Endothelial cell (in vitro differentiated cells): ENCODE measurements at regions not wholly inside any gene's neighbourhood (a gene's known extent, or its start where the extent isn't known, plus 50 kb on each side); places are given as distances from the start of the nearest gene placed in this dataset.

Source experiments
- DNase-seq: peaks from one replicate; pipeline ENCODE4 v3.0.0; 2021; ENCODE audit warnings: low spot score
- H3K27ac Mint-ChIP-seq: one replicate; pipeline ENCODE4 v1.8.0; 2021; ENCODE audit warnings: mixed read lengths, inconsistent platforms; ENCODE audit not compliant: unreplicated experiment
- H3K27me3 Mint-ChIP-seq: one replicate; pipeline ENCODE4 v1.8.0; 2021; ENCODE audit warnings: mild to moderate bottlenecking, moderate library complexity, mixed read lengths, inconsistent platforms; ENCODE audit not compliant: unreplicated experiment
- H3K36me3 Mint-ChIP-seq: one replicate; pipeline ENCODE4 v1.8.0; 2021; ENCODE audit warnings: mild to moderate bottlenecking, low read depth, mixed read lengths, inconsistent platforms; ENCODE audit not compliant: unreplicated experiment
- H3K4me1 Mint-ChIP-seq: one replicate; pipeline ENCODE4 v1.8.0; 2021; ENCODE audit warnings: mild to moderate bottlenecking, mixed read lengths, inconsistent platforms; ENCODE audit not compliant: unreplicated experiment
- H3K4me3 Mint-ChIP-seq: one replicate; pipeline ENCODE4 v1.8.0; 2021; ENCODE audit warnings: mild to moderate bottlenecking, mixed read lengths, inconsistent platforms; ENCODE audit not compliant: unreplicated experiment
- H3K9me3 Mint-ChIP-seq: one replicate; pipeline ENCODE4 v1.8.0; 2021; ENCODE audit warnings: mixed read lengths, inconsistent platforms; ENCODE audit not compliant: unreplicated experiment
- TF ChIP-seq, protein P1 (sequence below): fragments of 200-600 bp; sonication (generic); IDR thresholded peaks from one replicate; pipeline ENCODE4 v1.5.0; 2021; ENCODE audit warnings: antibody characterized with exemption; ENCODE audit not compliant: unreplicated experiment

DNA sequence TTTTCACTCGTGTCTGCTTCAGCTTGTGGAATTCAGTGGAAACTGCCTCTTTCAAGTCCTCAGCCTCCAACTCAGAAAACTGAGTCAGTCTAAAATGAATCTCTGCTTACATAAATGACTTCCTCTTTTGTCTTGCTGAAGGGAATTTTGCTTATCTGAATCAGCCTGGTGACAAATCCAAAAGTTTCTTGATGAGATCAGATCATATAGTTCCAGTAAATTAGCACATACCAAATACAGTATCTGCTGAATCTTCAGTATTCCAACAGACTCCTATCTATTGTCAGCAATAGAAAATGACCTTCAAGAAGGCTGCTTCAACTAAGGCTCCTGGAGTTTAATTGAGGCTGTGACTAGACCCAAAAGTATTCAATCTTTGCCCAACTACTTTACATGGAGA, 290.0 kb downstream of the MZT1 start:
- Mint-ChIP-seq H3K27ac (no peak overlapping the region), H3K4me3 (no peak overlapping the region), H3K36me3 (no peaks in the 10 kb centered on the region), H3K4me1 (no peaks in the 10 kb centered on the region), H3K9me3 (no peaks in the 10 kb centered on the region), H3K27me3 (no peaks in the 10 kb centered on the region)
- TF ChIP-seq, protein P1, sequence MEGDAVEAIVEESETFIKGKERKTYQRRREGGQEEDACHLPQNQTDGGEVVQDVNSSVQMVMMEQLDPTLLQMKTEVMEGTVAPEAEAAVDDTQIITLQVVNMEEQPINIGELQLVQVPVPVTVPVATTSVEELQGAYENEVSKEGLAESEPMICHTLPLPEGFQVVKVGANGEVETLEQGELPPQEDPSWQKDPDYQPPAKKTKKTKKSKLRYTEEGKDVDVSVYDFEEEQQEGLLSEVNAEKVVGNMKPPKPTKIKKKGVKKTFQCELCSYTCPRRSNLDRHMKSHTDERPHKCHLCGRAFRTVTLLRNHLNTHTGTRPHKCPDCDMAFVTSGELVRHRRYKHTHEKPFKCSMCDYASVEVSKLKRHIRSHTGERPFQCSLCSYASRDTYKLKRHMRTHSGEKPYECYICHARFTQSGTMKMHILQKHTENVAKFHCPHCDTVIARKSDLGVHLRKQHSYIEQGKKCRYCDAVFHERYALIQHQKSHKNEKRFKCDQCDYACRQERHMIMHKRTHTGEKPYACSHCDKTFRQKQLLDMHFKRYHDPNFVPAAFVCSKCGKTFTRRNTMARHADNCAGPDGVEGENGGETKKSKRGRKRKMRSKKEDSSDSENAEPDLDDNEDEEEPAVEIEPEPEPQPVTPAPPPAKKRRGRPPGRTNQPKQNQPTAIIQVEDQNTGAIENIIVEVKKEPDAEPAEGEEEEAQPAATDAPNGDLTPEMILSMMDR = no peak
- DNase-seq = no peak

DNA sequence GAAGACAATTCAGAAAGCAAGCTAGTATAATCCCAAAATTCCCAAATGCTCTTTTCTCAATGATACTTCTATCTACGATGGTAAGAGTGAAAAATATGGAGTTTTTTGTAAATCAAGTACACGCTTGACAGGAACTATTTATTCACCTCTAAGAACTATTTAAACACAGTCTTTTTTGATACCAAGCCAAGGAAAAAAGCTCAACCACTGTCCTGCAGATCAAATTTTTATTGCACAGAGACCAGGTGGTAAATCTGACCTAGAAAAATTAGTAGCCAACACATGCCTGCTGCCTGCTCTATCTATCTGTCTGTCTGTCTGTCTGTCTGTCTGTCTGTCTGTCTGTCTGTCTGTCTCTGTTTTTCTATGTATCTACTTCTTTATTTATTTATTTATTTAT, 292.2 kb downstream of the MZT1 start:
- TF ChIP-seq, protein P1 = no peak

DNA sequence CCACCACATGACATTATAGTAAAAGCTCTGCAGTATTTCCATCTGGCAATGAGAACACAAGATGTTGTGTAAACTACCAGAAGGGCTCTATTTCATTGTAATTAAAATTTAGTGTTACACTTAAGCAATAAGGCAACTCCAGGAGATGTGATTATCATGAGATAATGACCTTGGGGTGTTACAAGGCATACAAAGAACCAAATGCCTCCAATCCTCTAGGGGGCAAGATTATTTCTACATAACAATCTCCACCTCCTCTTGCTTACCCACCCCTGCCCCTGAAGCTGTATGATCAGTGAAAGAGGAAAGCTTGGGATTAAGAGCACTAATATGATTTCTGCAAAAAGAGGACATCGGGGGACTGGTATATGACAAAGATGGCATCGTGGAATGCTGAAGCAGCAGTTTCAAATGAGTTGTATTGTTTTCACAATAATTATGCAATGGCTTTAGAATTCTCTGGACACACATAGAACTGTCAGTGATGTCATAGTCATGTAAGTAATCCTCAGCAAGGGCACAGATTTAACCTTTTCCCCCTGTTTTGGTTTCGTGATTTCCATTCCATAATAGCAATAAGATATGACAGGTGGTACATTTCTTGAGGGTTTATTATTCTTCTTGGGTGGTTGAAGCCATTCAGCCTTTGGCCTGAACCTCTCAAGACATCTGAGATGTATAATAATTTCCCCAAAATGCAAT, 295.3 kb downstream of the MZT1 start:
- no peaks in the 10 kb centered on the region for H3K4me1 Mint-ChIP-seq
- H3K36me3 Mint-ChIP-seq = no peaks in the 10 kb centered on the region
- no peaks in the 10 kb centered on the region for H3K27me3 Mint-ChIP-seq
- TF ChIP-seq, protein P1 = no peak
- no peak overlapping the region for H3K27ac Mint-ChIP-seq
- no peak for DNase-seq
- H3K4me3 Mint-ChIP-seq = no peak overlapping the region
- no peaks in the 10 kb centered on the region for H3K9me3 Mint-ChIP-seq

More for the DNA sequence above, 292.2 kb downstream of the MZT1 start:
- Mint-ChIP-seq H3K4me3 (no peak overlapping the region), H3K27me3 (no peaks in the 10 kb centered on the region), H3K27ac (no peak overlapping the region), H3K9me3 (no peaks in the 10 kb centered on the region), H3K4me1 (no peaks in the 10 kb centered on the region), H3K36me3 (no peaks in the 10 kb centered on the region)
- no peak for DNase-seq

DNA sequence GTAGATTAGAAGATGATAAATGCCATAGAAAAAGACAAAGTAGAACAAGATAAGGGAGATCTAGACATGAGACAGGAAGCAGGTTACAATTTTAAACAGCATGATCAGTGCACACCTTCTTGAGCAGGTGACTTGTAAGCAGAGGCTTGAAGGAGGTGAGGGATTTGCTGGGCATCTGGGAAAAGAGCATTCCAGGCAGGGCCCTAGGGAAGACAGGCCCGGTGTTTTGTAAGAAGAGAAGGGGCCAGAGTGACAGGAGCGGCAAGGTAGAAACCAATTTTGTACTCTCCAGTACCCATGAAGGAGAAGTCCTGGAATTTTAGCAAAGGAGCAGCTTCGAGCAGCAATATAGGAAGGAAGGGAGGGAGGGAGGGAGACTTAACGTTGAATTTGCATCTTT, 296.5 kb downstream of the MZT1 start:
- H3K9me3 Mint-ChIP-seq = no peaks in the 10 kb centered on the region
- no peaks in the 10 kb centered on the region for H3K36me3 Mint-ChIP-seq
- no peaks in the 10 kb centered on the region for H3K4me1 Mint-ChIP-seq
- no peaks in the 10 kb centered on the region for H3K27me3 Mint-ChIP-seq
- H3K27ac Mint-ChIP-seq = no peak overlapping the region
- no peak for DNase-seq
- no peak overlapping the region for H3K4me3 Mint-ChIP-seq
- TF ChIP-seq, protein P1 = no peak

DNA sequence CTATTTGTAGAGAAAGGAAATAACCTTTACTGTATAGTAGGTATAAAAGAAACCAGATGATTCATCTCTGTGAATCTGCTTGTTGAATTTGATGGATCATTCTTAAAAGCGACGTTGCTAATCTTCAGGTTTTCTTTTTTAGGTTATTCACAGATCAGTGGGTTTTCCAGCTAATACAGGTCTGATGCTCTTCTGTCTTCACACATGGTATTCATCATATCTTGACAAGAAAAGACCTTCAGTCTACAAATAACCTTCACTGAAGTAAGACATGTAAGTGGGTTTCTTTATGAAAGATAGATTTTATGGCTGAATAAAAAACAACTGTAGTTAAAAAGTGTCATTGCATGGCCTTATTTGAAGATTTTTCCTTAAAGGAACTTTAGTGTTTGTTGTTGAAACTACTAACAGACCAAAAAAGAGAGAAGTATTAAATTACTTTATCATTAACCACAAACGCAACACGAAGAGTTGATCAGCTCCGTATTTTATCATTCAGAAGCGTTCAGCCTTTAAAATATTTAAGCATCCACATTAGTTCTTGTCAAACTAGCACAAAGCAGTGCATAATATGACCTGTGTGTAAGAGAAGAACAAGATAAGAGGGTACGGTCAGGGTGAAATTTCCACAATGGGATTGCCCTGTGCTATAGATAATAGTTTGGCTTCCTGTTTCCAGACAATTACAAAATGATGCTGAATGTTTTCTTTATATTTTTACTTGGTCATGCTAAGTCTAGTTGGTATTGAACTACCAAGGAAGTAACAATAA, 299.5 kb downstream of the MZT1 start:
- no peak overlapping the region for H3K27ac Mint-ChIP-seq
- no peaks in the 10 kb centered on the region for H3K9me3 Mint-ChIP-seq
- TF ChIP-seq, protein P1 = no peak
- no peaks in the 10 kb centered on the region for H3K4me1 Mint-ChIP-seq
- no peak for DNase-seq
- no peaks in the 10 kb centered on the region for H3K36me3 Mint-ChIP-seq
- H3K27me3 Mint-ChIP-seq = no peaks in the 10 kb centered on the region
- H3K4me3 Mint-ChIP-seq = no peak overlapping the region
